ENCODE measurements at regions not wholly inside any gene's neighbourhood (a gene's known extent, or its start where the extent isn't known, plus 50 kb on each side); places are given as distances from the start of the nearest gene placed in this dataset.

GRCh38 chr10:36542493-36542892 lies 582.9 kb upstream of the ANKRD30A start:
- H3K36me3 ChIP-seq (ENCODE audit: low read depth) = no peaks in the 10 kb centered on the region
- no peaks in the 10 kb centered on the region for H3K27me3 ChIP-seq (ENCODE audit: insufficient read depth, poor library complexity, severe bottlenecking)
- no peaks in the 10 kb centered on the region for H3K9me3 ChIP-seq (ENCODE audit: severe bottlenecking)
- no peak overlapping the region for H3K4me3 ChIP-seq (ENCODE audit: severe bottlenecking)
- H3K4me1 ChIP-seq (ENCODE audit: insufficient read depth, poor library complexity, severe bottlenecking) = peaks cover 15% of the 10 kb centered on the region
- TF ChIP-seq, protein P1, sequence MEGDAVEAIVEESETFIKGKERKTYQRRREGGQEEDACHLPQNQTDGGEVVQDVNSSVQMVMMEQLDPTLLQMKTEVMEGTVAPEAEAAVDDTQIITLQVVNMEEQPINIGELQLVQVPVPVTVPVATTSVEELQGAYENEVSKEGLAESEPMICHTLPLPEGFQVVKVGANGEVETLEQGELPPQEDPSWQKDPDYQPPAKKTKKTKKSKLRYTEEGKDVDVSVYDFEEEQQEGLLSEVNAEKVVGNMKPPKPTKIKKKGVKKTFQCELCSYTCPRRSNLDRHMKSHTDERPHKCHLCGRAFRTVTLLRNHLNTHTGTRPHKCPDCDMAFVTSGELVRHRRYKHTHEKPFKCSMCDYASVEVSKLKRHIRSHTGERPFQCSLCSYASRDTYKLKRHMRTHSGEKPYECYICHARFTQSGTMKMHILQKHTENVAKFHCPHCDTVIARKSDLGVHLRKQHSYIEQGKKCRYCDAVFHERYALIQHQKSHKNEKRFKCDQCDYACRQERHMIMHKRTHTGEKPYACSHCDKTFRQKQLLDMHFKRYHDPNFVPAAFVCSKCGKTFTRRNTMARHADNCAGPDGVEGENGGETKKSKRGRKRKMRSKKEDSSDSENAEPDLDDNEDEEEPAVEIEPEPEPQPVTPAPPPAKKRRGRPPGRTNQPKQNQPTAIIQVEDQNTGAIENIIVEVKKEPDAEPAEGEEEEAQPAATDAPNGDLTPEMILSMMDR (IDR thresholded peaks at IDR 0.05; ENCODE audit: poor library complexity, severe bottlenecking) = no peak
- H3K27ac ChIP-seq (ENCODE audit: poor library complexity, severe bottlenecking) = no peak overlapping the region
- ATAC-seq (ENCODE audit: low read depth) = no peak
- DNase-seq (ENCODE audit: low spot score) = no peak

DNA sequence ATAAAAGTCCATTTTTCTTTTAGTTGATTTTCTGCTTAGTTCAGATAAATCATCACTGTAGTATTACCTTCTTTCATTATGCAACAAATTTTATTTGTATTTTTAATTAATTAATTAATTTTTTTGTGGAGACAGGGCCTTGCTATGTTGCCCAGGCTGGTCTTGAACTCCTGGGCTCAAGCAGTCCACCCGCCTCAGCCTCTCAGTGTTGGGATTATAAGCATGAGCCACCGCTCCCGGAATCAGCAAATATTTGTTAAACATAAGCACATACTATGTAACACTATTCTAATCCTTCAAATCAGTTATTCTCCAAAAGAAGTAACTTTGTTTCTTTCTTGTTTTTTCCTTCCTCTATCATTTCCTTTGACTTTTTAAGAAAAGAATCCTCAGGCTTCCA lies 584.8 kb upstream of the ANKRD30A start:
- TF ChIP-seq, protein P1 (IDR thresholded peaks at IDR 0.05; ENCODE audit: poor library complexity, severe bottlenecking) = no peak
- Histone ChIP-seq H3K27me3 (ENCODE audit: insufficient read depth, poor library complexity, severe bottlenecking) (no peaks in the 10 kb centered on the region), H3K4me1 (ENCODE audit: insufficient read depth, poor library complexity, severe bottlenecking) (peaks cover 22% of the 10 kb centered on the region), H3K4me3 (ENCODE audit: severe bottlenecking) (no peak overlapping the region), H3K36me3 (ENCODE audit: low read depth) (no peaks in the 10 kb centered on the region), H3K27ac (ENCODE audit: poor library complexity, severe bottlenecking) (no peak overlapping the region), H3K9me3 (ENCODE audit: severe bottlenecking) (no peaks in the 10 kb centered on the region)
- ATAC-seq (ENCODE audit: low read depth) = no peak
- no peak for DNase-seq (ENCODE audit: low spot score)

- H3K4me1 ChIP-seq (ENCODE audit: insufficient read depth, poor library complexity, severe bottlenecking) = peaks cover 36% of the 10 kb centered on the region
- TF ChIP-seq, protein P1 (IDR thresholded peaks at IDR 0.05; ENCODE audit: poor library complexity, severe bottlenecking) = peak; percentile 19
- H3K27me3 ChIP-seq (ENCODE audit: insufficient read depth, poor library complexity, severe bottlenecking) = no peaks in the 10 kb centered on the region
- H3K36me3 ChIP-seq (ENCODE audit: low read depth) = no peaks in the 10 kb centered on the region
- DNase-seq (ENCODE audit: low spot score) (peak; percentile 65), ATAC-seq (ENCODE audit: low read depth) (peak; percentile 70)
- no peaks in the 10 kb centered on the region for H3K9me3 ChIP-seq (ENCODE audit: severe bottlenecking)
- no peak overlapping the region for H3K4me3 ChIP-seq (ENCODE audit: severe bottlenecking)
- H3K27ac ChIP-seq (ENCODE audit: poor library complexity, severe bottlenecking) = peak overlapping the region; percentile 68
Observed at GRCh38 chr10:36538953-36539586, 586.3 kb upstream of the ANKRD30A start.

GRCh38 chr10:36534471-36535002 lies 590.9 kb upstream of the ANKRD30A start:
- TF ChIP-seq, protein P1 (IDR thresholded peaks at IDR 0.05; ENCODE audit: poor library complexity, severe bottlenecking) = no peak
- H3K4me1 ChIP-seq (ENCODE audit: insufficient read depth, poor library complexity, severe bottlenecking) = peaks cover 40% of the 10 kb centered on the region
- no peaks in the 10 kb centered on the region for H3K9me3 ChIP-seq (ENCODE audit: severe bottlenecking)
- H3K27ac ChIP-seq (ENCODE audit: poor library complexity, severe bottlenecking) = peak overlapping the region; percentile 81
- no peaks in the 10 kb centered on the region for H3K36me3 ChIP-seq (ENCODE audit: low read depth)
- ATAC-seq (ENCODE audit: low read depth) (peak; percentile 98), DNase-seq (ENCODE audit: low spot score) (peak; percentile 95)
- no peaks in the 10 kb centered on the region for H3K27me3 ChIP-seq (ENCODE audit: insufficient read depth, poor library complexity, severe bottlenecking)
- H3K4me3 ChIP-seq (ENCODE audit: severe bottlenecking) = no peak overlapping the region

- Histone ChIP-seq H3K36me3 (ENCODE audit: low read depth) (no peaks in the 10 kb centered on the region), H3K4me1 (ENCODE audit: insufficient read depth, poor library complexity, severe bottlenecking) (peaks cover 33% of the 10 kb centered on the region), H3K4me3 (ENCODE audit: severe bottlenecking) (no peak overlapping the region), H3K27me3 (ENCODE audit: insufficient read depth, poor library complexity, severe bottlenecking) (no peaks in the 10 kb centered on the region), H3K27ac (ENCODE audit: poor library complexity, severe bottlenecking) (peak overlapping the region; percentile 81), H3K9me3 (ENCODE audit: severe bottlenecking) (peaks cover 4% of the 10 kb centered on the region)
- DNase-seq (ENCODE audit: low spot score) = no peak
- ATAC-seq (ENCODE audit: low read depth) = no peak
- TF ChIP-seq, protein P1 (IDR thresholded peaks at IDR 0.05; ENCODE audit: poor library complexity, severe bottlenecking) = no peak
Observed at GRCh38 chr10:36533861-36534260, 591.5 kb upstream of the ANKRD30A start.
